Chondrocyte (in vitro differentiated cells): ENCODE measurements at regions not wholly inside any gene's neighbourhood (a gene's known extent, or its start where the extent isn't known, plus 50 kb on each side); places are given as distances from the start of the nearest gene placed in this dataset.
"Not testable (repeated sequence)": the region's sequence is repeated elsewhere in the genome, so short reads cannot be mapped to it uniquely, and the experiment has no call there.

Experiments
- DNase-seq: peaks from one replicate; pipeline ENCODE4 v3.0.0; 2021; ENCODE audit warnings: mixed read lengths, low spot score
- H3K27ac Mint-ChIP-seq: one replicate; pipeline ENCODE4 v1.8.0; 2021; ENCODE audit warnings: mild to moderate bottlenecking, moderate library complexity, mixed read lengths; ENCODE audit not compliant: unreplicated experiment
- H3K27me3 Mint-ChIP-seq: 2 replicates; pipeline ENCODE4 v1.8.0; 2021; ENCODE audit warnings: low read depth, mixed read lengths
- H3K36me3 Mint-ChIP-seq: 2 replicates; pipeline ENCODE4 v1.8.0; 2021; ENCODE audit warnings: low read depth, mixed read lengths
- H3K4me1 Mint-ChIP-seq: 2 replicates; pipeline ENCODE4 v1.8.0; 2021; ENCODE audit warnings: low read depth, mild to moderate bottlenecking, mixed read lengths
- H3K4me3 Mint-ChIP-seq: one replicate; pipeline ENCODE4 v1.8.0; 2021; ENCODE audit warnings: mild to moderate bottlenecking, moderate library complexity, mixed read lengths; ENCODE audit not compliant: unreplicated experiment
- H3K9me3 Mint-ChIP-seq: 2 replicates; pipeline ENCODE4 v1.8.0; 2021; ENCODE audit warnings: low read depth, mixed read lengths
- CTCF ChIP-seq: fragments of 200-600 bp; sonication (generic); IDR thresholded peaks from 2 replicates; pipeline ENCODE4 v1.5.0; 2021; ENCODE audit warnings: antibody characterized with exemption, mild to moderate bottlenecking, moderate library complexity

- Mint-ChIP-seq H3K27me3 (peaks cover 5% of the 10 kb centered on the region), H3K9me3 (no peaks in the 10 kb centered on the region), H3K27ac (no peak overlapping the region), H3K36me3 (no peaks in the 10 kb centered on the region), H3K4me1 (peaks cover 34% of the 10 kb centered on the region), H3K4me3 (no peak overlapping the region)
- DNase-seq, result no peak
- TF ChIP-seq CTCF, result peak; percentile 95
These were observed 99.9 kb downstream of the ANKRD18B start for GRCh38 chr9:33623658-33624586.

- peaks cover 33% of the 10 kb centered on the region for H3K27me3 Mint-ChIP-seq
- H3K4me1 Mint-ChIP-seq, H3K36me3 Mint-ChIP-seq, H3K9me3 Mint-ChIP-seq, DNase-seq, H3K27ac Mint-ChIP-seq, H3K4me3 Mint-ChIP-seq: not testable (repeated sequence)
These were observed 104.3 kb downstream of the ANKRD18B start for GRCh38 chr9:33628318-33628717.

GRCh38 chr9:33628865-33629410, 104.9 kb downstream of the ANKRD18B start:
- H3K27me3 Mint-ChIP-seq, result peaks cover 39% of the 10 kb centered on the region

GRCh38 chr9:33633636-33634035, 109.6 kb downstream of the ANKRD18B start:
- Mint-ChIP-seq H3K4me1 (no peaks in the 10 kb centered on the region), H3K36me3 (no peaks in the 10 kb centered on the region), H3K27ac (no peak overlapping the region), H3K4me3 (no peak overlapping the region), H3K27me3 (peaks cover 68% of the 10 kb centered on the region), H3K9me3 (no peaks in the 10 kb centered on the region)
- no peak for DNase-seq
- no peak for TF ChIP-seq CTCF

More at GRCh38 chr9:33628865-33629410, 104.9 kb downstream of the ANKRD18B start:
- H3K4me3 Mint-ChIP-seq, result no peak overlapping the region
- no peaks in the 10 kb centered on the region for H3K9me3 Mint-ChIP-seq
- TF ChIP-seq CTCF, result no peak
- H3K27ac Mint-ChIP-seq, result no peak overlapping the region
- no peak for DNase-seq
- no peaks in the 10 kb centered on the region for H3K36me3 Mint-ChIP-seq
- peaks cover 3% of the 10 kb centered on the region for H3K4me1 Mint-ChIP-seq

GRCh38 chr9:33637881-33638280, 113.8 kb downstream of the ANKRD18B start:
- H3K4me1 Mint-ChIP-seq, result no peaks in the 10 kb centered on the region
- H3K36me3 Mint-ChIP-seq, result no peaks in the 10 kb centered on the region
- no peak for DNase-seq
- TF ChIP-seq CTCF, result no peak
- H3K4me3 Mint-ChIP-seq, result no peak overlapping the region
- H3K27ac Mint-ChIP-seq, result no peak overlapping the region
- H3K9me3 Mint-ChIP-seq, result no peaks in the 10 kb centered on the region
- H3K27me3 Mint-ChIP-seq, result peaks cover 79% of the 10 kb centered on the region
